GM12891 (cell line): ENCODE measurements at regions not wholly inside any gene's neighbourhood (a gene's known extent, or its start where the extent isn't known, plus 50 kb on each side); places are given as distances from the start of the nearest gene placed in this dataset.

Source experiments
- DNase-seq: peaks from one replicate; pipeline ENCODE4 v3.0.0; 2011; ENCODE audit warnings: low spot score; ENCODE audit not compliant: insufficient read length
- FAIRE-seq: peaks from 2 replicates; lab custom pipeline; 2011; peaks lifted over from hg19 to GRCh38; lab: Jason Lieb, UNC
- PAX5 ChIP-seq: IDR thresholded peaks from 2 replicates; pipeline ENCODE4 v1.6.1; 2011; ENCODE audit warnings: low read length, moderate library complexity, mild to moderate bottlenecking; ENCODE audit not compliant: insufficient read depth, severe bottlenecking
- POLR2A ChIP-seq: IDR thresholded peaks from 2 replicates; pipeline ENCODE4 v1.6.1; 2011; ENCODE audit warnings: low read depth, low read length, control low read depth
- POLR2AphosphoS5 ChIP-seq: IDR thresholded peaks from 2 replicates; pipeline ENCODE4 v1.6.1; 2011; ENCODE audit warnings: low read depth, low read length, control low read depth
- POU2F2 ChIP-seq: IDR thresholded peaks from 2 replicates; pipeline ENCODE4 v1.6.1; 2011; ENCODE audit warnings: low read depth, mild to moderate bottlenecking, control low read depth, low read length, moderate library complexity
- SPI1 ChIP-seq: IDR thresholded peaks from 2 replicates; pipeline ENCODE4 v1.6.1; 2011; ENCODE audit warnings: low read depth, low read length, control low read depth
- TAF1 ChIP-seq: IDR thresholded peaks from 2 replicates; pipeline ENCODE4 v1.6.1; 2011; ENCODE audit warnings: low read depth, low read length, control low read depth

DNA sequence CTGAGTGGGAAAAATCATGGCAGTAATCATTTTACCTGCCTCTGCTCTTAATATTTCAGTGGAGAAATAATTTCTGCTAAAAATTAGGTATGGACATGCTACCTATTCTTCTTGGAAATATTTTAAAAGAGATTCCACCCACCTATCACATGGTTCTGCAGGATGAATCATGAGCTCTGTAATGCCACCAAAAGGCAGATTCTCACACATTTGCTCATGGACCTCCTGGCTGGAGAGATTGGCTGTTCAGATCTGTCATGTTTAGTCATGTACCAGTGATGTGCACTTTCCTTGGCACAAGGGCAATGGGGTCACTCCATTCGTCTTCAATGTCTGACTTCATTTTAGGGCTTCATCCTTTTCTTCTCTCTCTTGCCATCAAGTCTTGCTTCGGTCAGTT, 101.8 kb upstream of the MBNL2 start:
- no peak for DNase-seq
- no peak for FAIRE-seq
- TF ChIP-seq POU2F2 (no peak), POLR2AphosphoS5 (no peak), SPI1 (no peak), TAF1 (no peak)

DNA sequence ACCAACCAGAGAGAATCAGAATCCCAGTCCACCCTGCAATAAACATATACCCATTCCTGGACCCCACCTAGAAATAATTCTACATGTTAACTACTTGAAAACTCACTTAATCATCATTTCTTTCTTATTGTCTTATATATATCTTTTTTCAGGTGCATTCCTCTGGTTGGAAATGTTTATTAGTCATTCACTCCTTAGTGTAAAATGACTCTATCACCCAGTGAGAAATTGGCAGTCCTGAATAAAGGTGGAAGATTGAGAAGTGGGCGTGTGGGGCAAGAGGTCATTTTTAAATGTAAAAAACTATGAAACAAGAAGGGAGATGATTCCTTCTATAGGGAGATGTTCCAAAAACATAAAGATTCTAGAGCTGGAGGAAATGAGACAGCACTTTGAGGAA, 101.2 kb upstream of the MBNL2 start:
- TF ChIP-seq PAX5 (no peak), POU2F2 (no peak), POLR2A (no peak), POLR2AphosphoS5 (no peak), TAF1 (no peak), SPI1 (no peak)
- no peak for FAIRE-seq
- no peak for DNase-seq

DNA sequence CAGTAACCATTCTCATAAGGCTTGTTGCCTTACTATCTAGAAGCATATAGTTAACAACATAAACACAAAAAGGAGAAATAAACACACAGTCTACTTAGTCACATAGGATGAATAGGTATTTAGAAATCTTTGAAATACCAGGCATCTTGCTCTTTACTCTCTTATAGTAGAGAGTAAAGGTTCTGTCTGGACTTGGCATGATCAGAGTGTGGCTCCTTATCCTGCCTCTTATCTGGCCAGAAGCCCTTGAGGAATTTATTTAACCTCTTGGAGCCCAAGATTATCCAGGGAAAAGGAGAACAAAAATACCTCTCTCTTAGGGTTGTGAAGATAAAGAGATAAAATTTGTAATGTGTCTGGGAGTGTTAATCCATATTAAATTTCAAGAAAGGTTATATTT, 100.2 kb upstream of the MBNL2 start:
- DNase-seq: no peak
- no peak for FAIRE-seq
- TF ChIP-seq POLR2AphosphoS5 (no peak), POU2F2 (no peak), PAX5 (no peak), TAF1 (no peak), POLR2A (no peak)

DNA sequence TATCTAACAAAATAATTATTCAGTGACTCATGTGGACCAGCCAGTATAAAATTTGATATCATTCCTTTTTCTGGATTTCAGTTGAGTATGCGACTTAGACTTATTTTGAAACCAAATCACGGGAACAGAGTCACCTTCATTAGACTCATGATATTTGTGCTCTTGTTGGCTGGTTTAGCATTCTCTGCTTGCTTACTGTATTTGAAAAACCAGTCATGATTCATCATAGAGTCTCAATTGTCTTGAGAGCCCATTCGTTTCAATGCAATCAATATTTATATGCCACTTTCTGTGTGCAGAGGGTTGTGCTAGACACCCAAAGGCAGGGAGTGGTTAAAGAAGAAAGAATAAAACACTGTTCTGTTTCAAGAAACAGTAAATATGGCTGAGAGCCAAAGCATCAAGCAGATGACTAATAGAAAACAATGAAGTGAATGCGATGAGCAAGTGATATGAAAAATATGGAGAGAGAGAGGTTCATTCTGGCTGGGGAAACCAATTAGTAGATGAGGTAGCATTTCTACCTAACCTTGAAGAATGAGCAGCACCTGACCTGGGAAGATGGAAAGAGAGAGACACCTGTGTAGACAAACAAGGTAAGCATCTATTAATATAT, 99.6 kb upstream of the MBNL2 start:
- no peak for TF ChIP-seq POLR2AphosphoS5
- FAIRE-seq (no peak), DNase-seq (no peak)

DNA sequence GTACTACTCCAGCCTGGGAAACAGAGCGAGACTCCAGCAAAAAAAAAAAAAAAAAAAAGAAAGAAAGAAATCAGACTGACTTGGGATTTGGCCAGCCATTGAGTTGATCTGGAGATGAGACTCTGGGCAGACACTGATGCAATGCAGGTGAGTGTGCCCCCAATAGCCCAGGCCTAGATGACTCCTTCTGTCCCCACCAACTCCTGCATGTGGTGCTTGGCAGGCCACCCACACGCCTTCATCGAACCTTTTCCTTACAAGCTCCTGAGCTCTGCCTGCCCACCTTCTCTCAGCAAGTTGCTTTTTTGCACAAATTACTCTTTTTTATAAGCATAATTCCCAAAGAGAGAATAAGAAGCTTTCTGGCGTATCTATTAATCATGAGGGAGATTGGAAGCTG, 97.9 kb upstream of the MBNL2 start:
- DNase-seq (no peak), FAIRE-seq (no peak)

DNA sequence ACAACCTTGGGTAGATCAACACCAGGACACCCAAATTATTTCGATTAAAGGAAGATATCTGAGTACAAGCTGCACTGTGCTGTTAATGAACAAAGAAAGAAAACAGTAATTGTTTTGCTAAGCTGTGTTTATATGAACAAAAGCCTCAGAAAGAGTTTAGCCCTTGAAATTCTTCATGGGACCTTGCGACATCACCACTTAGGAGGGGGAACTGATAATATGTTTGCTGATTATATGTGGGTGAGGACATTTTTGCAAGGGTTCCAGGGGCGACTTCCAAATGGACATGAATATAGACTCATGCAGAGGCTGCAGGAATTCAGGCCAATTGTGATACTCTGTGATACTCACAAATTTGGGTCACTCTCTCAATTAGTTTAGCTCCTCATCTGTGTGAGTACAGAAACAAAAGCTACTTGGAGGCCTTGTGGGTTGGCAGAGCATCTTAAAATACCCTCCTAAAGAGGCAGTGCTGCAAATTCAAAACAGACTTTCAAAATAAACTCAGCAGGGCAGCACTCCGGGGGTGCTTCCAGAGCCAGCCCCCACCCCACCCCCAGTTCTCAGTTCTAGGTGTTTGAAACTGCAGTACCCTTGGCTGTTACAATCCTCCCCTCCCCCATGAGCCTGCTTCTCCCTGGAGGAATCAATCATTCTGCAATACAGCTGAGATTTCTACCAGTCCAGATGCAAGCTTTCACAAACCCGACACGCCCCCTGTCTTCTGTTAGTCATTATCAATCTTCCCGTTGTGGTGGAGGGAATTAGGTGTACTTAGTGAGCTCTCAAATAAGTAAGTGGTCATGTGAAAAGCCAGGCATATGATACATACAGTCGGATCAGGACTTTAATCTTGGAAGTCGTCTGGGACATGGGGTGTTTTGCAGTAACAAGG, 97.0 kb upstream of the MBNL2 start:
- DNase-seq: no peak
- TF ChIP-seq POLR2AphosphoS5: no peak
- TF ChIP-seq POU2F2: no peak
- TF ChIP-seq TAF1: no peak
- no peak for TF ChIP-seq POLR2A
- TF ChIP-seq SPI1: no peak
- no peak for TF ChIP-seq PAX5
- no peak for FAIRE-seq

More for the DNA sequence above, 97.9 kb upstream of the MBNL2 start:
- TF ChIP-seq POLR2A (no peak), SPI1 (no peak), PAX5 (no peak), POLR2AphosphoS5 (no peak), TAF1 (no peak), POU2F2 (no peak)

DNA sequence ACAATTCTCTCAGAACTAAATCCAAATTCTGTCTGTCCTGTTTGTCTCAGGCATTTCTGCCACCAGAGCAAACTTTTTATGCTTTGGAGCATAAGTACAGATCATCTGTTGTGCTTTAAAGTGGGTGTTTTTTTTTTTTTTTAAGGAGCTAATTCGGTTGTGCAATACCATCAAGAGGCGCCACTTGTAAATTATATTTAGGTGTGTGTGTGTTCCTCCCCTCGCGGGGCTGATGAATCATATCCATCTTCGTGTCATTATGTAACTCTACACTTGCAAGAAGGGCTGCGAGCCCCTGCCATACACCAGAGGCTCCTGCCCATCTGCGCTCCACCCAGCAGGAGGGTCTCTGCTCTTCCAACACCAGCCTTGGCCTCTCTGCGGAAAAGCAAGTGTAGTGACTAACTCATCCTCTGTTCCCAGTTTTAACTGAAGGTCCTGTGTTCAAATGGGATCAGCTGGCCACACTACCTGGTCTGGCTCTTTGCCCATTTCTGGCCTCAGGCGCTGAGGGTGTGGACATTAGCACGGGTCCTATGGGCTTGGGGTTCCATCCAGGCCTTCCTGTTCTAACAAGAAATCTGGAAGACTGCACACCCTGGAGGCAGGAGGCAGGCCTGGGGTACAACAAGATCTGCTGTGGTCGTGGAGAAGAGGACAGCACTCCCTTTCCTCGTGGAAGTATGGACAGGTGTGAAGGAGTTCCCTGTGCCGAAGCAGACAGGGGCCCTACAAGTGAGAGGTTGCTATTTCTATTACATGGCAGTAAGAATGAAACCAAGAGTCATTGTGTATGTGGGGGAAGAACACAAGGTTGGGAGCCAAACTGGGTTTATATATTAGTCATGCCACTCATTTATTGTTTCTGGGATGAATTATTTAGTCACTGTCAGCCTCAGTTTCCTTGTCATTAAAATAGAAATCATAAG, 96.1 kb upstream of the MBNL2 start:
- no peak for TF ChIP-seq SPI1
- TF ChIP-seq POU2F2: no peak
- TF ChIP-seq POLR2AphosphoS5: no peak
- TF ChIP-seq PAX5: no peak
- no peak for TF ChIP-seq TAF1
- TF ChIP-seq POLR2A: no peak
- DNase-seq (no peak), FAIRE-seq (peak; percentile 82)

DNA sequence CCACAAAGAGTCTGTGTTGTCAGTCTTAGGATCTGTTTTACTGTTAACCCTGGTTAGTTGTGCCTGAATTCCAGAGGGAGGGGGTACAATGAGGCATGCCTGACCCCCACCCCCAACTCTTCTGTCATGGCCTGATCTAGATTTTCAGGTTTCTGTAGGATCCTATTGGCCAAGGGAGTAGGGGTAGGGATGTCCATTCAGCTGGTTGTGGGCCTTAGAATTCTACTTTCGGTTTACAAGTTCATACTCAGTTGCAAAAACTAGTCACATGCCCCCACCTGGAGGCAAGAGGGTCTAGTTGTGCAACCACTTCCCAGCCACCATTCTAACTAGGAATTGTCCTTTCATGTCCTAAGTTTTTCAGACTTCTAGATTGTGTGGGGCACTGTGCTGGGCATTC, 94.3 kb upstream of the MBNL2 start:
- FAIRE-seq (no peak), DNase-seq (no peak)
- no peak for TF ChIP-seq PAX5

DNA sequence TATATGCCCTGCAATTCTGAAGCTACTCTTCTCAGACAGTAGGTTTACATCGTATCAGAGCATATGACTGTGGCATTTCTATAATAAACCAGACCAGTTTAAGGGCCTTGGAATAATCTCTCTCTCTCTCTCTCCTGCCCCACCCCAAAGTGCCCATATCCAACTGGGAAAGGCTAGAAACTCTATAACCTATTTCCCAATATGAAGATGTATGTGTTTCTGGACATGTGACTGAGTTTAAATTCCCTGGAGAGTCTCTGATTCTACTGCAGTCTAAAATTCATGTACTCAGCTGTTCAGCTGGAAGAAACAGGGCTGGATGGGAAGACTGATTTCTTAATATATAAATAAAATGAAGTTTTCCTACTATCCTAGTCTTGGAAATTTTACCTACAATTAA, 91.9 kb upstream of the MBNL2 start:
- DNase-seq: no peak
- no peak for FAIRE-seq

DNA sequence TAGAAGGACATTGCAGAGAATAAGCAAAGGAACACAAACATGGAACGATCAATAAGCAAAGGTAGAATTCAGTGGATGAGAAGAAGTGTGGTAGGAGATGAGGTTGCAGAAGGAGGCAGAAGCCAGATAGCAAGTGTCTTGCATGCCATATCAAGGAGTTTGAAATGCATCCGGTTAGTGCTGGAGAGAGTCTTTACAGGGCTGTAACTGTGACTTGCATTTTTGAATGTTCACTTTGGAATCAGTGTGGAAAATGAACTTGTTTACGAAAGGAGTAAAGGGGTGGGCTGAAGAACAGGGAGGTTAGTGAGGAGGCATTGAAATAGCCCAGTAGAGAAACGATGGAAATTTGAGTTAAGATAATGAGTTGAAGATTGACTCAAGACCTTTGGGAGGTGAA, 90.7 kb upstream of the MBNL2 start:
- no peak for TF ChIP-seq POLR2AphosphoS5
- no peak for TF ChIP-seq POU2F2
- TF ChIP-seq PAX5: no peak
- TF ChIP-seq POLR2A: no peak
- TF ChIP-seq SPI1: no peak
- FAIRE-seq (no peak), DNase-seq (no peak)

More for the DNA sequence above, 91.9 kb upstream of the MBNL2 start:
- no peak for TF ChIP-seq PAX5
